Mesothelial cell of epicardium (in vitro differentiated cells): ENCODE measurements at regions not wholly inside any gene's neighbourhood (a gene's known extent, or its start where the extent isn't known, plus 50 kb on each side); places are given as distances from the start of the nearest gene placed in this dataset.

Experiments used
- DNase-seq, 2 experiments: peaks; one replicate each; pipeline ENCODE4 v3.0.0; 2021; ENCODE audit warnings: low spot score in 2 of 2; ENCODE audit not compliant: unreplicated experiment in 2 of 2
- H3K27ac Mint-ChIP-seq: 2 replicates; pipeline ENCODE4 v1.8.0; 2021; ENCODE audit warnings: mixed read lengths
- H3K27me3 Mint-ChIP-seq: 2 replicates; pipeline ENCODE4 v1.8.0; 2021; ENCODE audit warnings: low read depth, mixed read lengths
- H3K36me3 Mint-ChIP-seq: 2 replicates; pipeline ENCODE4 v1.8.0; 2021; ENCODE audit warnings: mixed read lengths
- H3K4me1 Mint-ChIP-seq: 2 replicates; pipeline ENCODE4 v1.8.0; 2021; ENCODE audit warnings: mixed read lengths
- H3K4me3 Mint-ChIP-seq: 2 replicates; pipeline ENCODE4 v1.8.0; 2021; ENCODE audit warnings: mild to moderate bottlenecking, moderate library complexity, mixed read lengths
- H3K9me3 Mint-ChIP-seq: 2 replicates; pipeline ENCODE4 v1.8.0; 2021; ENCODE audit warnings: mixed read lengths
- CTCF ChIP-seq: fragments of 200-600 bp; sonication (generic); IDR thresholded peaks from one replicate; pipeline ENCODE4 v1.5.0; 2021; ENCODE audit warnings: antibody characterized with exemption; ENCODE audit not compliant: unreplicated experiment

- Mint-ChIP-seq H3K36me3 (peaks cover 2% of the 10 kb centered on the region), H3K4me3 (no peak overlapping the region), H3K27ac (no peak overlapping the region), H3K4me1 (no peaks in the 10 kb centered on the region), H3K9me3 (peaks cover 14% of the 10 kb centered on the region), H3K27me3 (no peaks in the 10 kb centered on the region)
- peak; percentile 6 to 30 for DNase-seq
- no peak for TF ChIP-seq CTCF
Measured at GRCh38 chr12:34393086-34393820, 371.0 kb downstream of the ALG10 start.

- no peak overlapping the region for H3K27ac Mint-ChIP-seq
- no peak for TF ChIP-seq CTCF
- peaks cover 10% of the 10 kb centered on the region for H3K9me3 Mint-ChIP-seq
- H3K4me3 Mint-ChIP-seq = no peak overlapping the region
- H3K4me1 Mint-ChIP-seq = no peaks in the 10 kb centered on the region
- H3K27me3 Mint-ChIP-seq = no peaks in the 10 kb centered on the region
- H3K36me3 Mint-ChIP-seq = peaks cover 2% of the 10 kb centered on the region
- peak in 1 of 2 experiments; percentile 8 for DNase-seq
Measured at GRCh38 chr12:34393821-34394150, 371.5 kb downstream of the ALG10 start.

- Mint-ChIP-seq H3K4me3 (no peak overlapping the region), H3K9me3 (peaks cover 6% of the 10 kb centered on the region), H3K4me1 (no peaks in the 10 kb centered on the region), H3K27ac (no peak overlapping the region), H3K36me3 (peaks cover 2% of the 10 kb centered on the region), H3K27me3 (no peaks in the 10 kb centered on the region)
- no peak for TF ChIP-seq CTCF
- DNase-seq = peak; percentile 7 to 22
Measured at GRCh38 chr12:34394211-34395055, 372.1 kb downstream of the ALG10 start.

GRCh38 chr12:34395056-34396005 lies 373.0 kb downstream of the ALG10 start:
- no peak for TF ChIP-seq CTCF
- H3K9me3 Mint-ChIP-seq = peaks cover 4% of the 10 kb centered on the region
- peak; percentile 6 to 13 for DNase-seq
- no peak overlapping the region for H3K27ac Mint-ChIP-seq
- H3K27me3 Mint-ChIP-seq = no peaks in the 10 kb centered on the region
- H3K4me3 Mint-ChIP-seq = no peak overlapping the region
- H3K4me1 Mint-ChIP-seq = no peaks in the 10 kb centered on the region
- H3K36me3 Mint-ChIP-seq = peaks cover 2% of the 10 kb centered on the region

- Mint-ChIP-seq H3K27me3 (no peaks in the 10 kb centered on the region), H3K4me3 (no peak overlapping the region), H3K27ac (no peak overlapping the region), H3K9me3 (peaks cover 7% of the 10 kb centered on the region), H3K4me1 (no peaks in the 10 kb centered on the region), H3K36me3 (no peaks in the 10 kb centered on the region)
- DNase-seq = peak; percentile 4 to 32
- no peak for TF ChIP-seq CTCF
Measured at GRCh38 chr12:34396006-34396860, 373.9 kb downstream of the ALG10 start.
